ENCODE measurements at regions not wholly inside any gene's neighbourhood (a gene's known extent, or its start where the extent isn't known, plus 50 kb on each side); places are given as distances from the start of the nearest gene placed in this dataset.

DNA sequence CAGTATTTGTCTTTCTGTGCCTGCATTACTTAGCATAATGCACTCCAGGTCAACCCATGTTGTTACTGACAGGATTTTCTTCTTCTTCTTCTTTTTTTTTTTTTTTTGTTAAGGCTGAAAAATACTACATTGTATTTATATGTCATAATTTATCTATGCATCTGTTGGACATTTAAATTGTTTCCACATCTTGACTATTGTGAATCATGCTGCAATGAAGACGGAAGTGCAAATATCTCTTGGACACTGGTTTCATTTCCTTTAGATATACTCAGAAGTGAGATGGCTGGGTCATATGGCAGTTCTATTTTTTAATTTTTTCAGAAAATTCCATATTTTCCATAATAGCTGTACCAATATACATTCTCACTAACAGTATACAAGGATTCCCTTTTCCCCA is 272.7 kb upstream of the PMFBP1 start:
- DNase-seq, result no peak

DNA sequence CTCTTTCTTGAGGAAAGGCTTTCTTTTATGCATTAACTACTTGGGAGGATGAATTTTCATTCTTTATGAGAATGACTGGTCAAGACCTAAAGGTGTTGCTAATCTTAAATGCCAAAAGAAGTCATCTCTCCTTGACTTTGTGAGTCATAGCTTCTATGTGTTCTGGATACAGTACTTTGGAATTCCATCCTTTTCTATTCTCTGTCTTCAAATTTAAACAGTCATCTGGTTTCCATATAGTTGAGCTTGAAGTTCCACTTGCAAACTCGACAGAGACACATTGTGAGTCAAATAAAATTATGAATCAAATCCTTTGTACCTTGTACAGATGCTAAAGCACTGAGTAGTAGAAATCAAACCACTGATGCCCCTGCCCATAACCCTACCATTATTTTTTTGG is 271.9 kb upstream of the PMFBP1 start:
- no peak for DNase-seq

DNA sequence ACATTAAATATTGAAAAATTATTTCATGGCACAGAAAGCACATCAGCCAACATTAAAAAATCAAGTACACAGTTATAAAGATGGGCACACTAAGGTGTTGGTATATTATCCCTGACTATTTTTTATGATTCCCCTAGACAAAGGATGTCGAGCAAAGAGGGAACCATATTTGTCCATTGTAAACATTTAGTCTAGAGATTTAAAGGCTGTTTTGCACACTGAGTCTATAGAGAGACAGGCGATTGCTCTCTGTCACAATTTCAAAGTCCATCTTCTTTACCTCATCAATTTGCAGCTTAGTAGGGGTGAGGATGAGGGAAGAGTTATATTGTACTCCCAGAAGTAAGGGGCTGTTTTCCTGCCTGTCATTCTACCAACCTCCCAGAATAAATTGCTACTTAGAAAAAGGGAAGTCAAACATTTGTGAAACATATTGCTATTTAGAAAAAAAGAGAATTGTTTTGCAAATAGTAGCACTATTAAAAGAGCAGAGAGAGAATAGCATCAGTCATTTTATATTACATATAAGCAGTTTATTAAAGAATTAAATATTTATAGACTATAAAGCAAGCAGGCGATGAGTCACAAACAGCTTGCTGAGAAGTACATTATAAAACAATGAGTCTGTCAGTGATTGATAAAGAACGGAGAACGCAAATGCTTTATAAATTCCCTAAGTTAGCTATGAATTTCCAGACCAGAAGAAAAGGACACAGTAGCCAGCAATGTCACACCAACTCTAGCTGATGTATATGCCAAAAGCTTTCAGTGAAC is 270.6 kb upstream of the PMFBP1 start:
- no peak for DNase-seq

- DNase-seq, result no peak
Measured at GRCh38 chr16:72437891-72438290, 265.9 kb upstream of the PMFBP1 start.

GRCh38 chr16:72434159-72434558 is 262.2 kb upstream of the PMFBP1 start:
- DNase-seq, result no peak

DNA sequence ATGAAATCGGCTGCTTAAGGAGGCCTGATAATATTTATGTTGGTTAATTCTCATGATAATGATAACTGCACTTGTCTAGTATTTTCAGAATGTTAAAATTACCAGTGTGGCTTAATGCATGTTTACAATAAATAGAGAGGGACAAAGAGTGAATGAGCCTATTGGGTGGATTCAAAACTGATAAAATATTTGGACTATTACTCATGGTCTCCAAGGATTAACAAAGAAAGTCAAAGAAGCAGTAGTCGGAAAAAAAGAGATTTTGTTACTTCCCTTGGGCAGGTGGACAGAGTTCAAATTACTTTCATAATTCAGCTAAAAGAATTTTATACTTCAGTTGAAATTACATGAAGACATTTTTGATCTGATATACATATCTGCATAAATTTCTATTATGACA is 258.2 kb upstream of the PMFBP1 start:
- DNase-seq, result no peak

- no peak for DNase-seq
Measured at GRCh38 chr16:72429671-72430081, 257.7 kb upstream of the PMFBP1 start.

- DNase-seq, result no peak
Measured at GRCh38 chr16:72428681-72429376, 256.9 kb upstream of the PMFBP1 start.

DNA sequence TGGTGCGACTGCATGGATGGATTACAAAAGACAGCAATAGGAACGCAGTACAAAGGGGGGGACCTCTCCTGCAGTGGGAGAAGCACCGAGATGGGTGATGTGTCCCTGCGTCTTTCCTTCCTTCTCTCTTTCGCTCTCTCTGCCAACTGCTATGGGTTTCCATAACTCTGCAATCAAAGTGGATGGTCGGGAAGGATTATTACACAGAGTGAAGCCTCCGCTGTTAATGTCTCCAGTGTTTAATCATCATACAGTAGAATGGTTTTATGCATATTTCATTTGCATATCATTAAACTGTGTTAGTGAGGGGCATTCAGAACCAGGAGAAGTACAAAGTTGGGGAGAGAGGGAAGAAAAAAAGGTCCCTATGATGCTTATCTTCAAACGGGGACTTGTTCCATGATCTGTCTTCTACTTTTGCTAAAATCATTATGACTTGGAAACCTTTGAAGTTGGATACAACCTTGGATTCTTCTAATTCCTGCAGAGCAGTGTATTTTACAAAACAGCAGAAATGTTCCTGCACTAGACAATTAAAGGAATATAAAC is 255.9 kb upstream of the PMFBP1 start:
- no peak for DNase-seq

DNA sequence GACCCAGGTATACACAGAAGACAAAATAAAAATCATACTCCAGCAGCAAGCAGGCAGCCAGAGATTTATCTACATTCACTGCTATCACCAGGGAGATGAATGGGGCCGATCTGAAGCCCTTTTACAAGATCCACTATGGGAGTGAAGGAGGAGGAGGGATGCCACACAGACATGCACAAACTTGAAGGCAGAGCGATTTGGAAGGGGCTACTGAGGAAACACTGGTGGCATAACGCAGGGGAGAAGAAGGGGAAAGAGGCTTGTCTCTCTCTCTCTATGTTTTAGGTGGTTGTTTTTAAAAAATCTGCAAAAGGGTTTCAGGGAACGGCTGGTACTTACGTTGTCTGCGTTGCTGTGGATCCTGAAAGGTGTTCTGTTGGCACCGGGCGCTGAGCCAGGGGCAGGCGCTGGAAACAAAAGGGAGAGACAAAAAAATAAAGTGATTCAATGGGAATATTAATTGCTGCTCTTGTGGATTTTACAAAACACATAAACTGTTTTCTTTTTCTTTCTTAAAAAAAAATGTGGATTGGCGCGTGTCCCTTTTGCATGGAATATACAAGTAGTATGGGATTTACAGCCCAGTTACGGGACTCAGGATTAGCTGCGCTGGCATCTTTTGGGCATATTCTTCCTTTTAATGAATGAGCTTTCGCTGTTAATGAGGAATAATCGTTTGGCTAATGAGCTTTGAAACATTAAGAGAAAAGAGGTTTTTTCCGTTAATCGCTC is 255.3 kb upstream of the PMFBP1 start:
- no peak for DNase-seq

- DNase-seq, result no peak
Measured at GRCh38 chr16:72426386-72426785, 254.4 kb upstream of the PMFBP1 start.

DNA sequence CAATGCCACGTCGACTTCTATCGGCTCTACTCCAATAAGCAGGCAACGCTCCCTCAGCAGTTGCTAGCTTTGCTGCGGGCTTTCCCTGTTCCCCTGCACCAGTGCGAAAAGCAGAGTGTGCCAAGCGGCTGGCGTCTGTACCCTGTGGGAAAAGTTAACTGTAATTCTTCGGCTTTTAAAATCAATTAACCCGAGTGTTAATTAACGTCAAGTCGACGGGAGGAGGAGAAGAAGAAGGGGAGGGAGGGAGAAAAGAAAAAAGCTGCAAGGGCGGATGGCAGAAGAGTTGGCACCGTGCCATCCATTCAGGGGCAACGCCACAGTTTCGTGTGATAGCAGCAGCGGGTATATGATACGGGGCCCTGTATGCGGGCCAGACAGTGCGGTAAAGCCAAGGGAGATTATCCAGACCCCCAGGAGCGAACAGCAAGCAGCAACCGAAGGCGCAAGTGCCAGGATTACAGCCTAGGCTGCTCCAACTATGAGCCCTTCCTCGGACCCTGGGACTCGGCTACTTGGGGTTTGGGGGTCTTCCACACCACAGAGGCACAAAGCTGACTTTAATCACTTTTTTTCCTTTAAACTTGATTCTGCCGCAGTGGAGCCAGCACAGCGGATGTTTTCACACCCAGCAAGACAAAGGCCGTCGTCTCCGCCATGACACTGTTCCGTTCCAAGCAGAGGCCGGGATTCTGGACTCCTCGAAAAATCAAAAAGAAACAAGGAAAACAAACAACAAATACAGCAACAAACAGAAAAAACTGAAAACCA is 253.8 kb upstream of the PMFBP1 start:
- DNase-seq, result no peak

DNA sequence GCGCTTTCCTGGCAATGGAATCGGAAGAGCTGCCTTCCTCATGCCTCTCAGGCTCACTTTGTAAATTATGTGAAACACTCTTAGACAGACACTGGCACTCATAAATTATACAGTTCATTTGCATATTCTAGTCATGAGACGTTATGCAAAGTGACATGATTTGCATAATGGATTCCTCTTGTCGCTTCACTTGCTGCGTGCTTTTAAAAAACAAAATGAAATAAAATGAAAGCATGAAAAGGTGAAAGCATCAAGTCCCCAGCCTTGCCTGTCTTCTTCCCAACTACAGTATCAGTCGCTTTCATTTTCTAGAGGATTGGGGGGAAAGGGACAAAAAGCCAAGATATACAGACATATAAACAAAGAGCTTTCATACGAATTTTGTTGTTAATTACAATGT is 252.8 kb upstream of the PMFBP1 start:
- no peak for DNase-seq

GRCh38 chr16:72422308-72422897 is 250.4 kb upstream of the PMFBP1 start:
- DNase-seq, result no peak

DNA sequence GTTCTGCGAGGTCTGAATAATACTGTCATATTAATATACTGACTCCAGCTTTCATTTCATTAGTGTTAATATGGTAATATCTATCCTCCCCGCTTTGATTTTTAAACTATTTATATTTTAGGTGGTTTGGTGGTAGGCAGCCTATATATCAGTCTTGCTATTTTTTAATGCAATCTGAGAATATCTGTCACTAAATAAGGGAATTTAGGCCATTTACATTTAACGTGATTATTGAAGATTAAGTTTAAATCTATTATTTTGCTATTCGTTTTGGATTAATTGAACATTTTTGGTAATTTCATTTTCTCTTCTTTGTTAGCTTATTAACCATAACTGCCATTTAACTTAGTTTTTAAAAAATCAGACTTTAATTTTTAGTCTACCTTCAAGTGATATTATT is 247.7 kb upstream of the PMFBP1 start:
- DNase-seq, result no peak

DNA sequence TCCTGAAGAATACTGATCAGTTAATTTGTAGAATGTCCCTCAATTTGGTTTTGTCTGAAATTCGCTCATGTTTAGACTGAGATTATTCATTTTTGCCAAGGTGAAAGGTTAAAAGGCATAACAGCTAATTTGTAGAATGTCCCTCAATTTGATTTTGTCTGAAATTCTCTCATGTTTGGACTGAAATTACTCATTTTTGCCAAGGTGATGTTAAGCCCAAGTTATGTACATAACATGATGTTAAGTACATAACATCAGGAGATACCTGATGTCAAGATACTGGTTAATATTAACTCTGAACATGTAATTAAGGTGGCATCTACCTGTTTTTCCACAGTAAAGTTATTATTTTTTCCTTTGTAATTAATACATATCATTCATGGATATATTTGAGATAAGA is 243.4 kb upstream of the PMFBP1 start:
- no peak for DNase-seq

- DNase-seq, result no peak
Measured at GRCh38 chr16:72410492-72410891, 238.5 kb upstream of the PMFBP1 start.

DNA sequence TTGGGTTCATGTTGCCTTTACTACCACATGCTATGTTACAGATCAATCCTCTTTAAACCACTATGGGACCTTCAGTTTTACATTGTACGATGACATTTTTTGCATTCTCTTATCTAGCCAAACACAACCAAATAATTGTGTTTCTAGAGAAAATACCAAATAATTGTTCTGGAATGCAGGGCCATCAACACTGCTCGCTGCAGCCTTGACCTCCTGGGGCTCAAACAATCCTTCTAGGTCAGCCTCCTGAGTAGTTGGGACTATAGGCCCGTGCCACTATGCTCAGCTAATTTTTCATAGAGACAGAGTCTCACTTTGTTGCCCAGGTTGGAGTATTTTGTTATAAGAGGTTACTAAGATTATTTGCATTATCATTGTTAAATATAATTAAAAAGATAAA is 237.5 kb upstream of the PMFBP1 start:
- no peak for DNase-seq

DNA sequence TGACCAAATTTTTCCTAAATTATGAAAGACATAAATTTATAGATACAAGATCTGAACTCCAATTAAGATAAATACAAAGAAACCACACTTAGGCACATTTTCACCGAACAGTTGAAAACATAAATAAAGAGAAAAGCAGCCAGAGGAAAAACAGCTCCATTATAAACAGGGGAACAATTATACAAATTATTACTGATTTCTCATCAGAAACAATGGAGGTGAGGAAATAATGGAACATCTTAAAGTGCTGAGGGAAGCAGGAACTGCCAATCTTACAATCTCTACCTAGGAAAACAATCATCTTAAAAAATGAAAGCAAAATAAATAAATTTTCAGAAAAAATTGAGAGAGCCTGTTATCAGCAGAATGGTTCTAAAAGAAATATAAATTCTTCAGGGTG is 234.4 kb upstream of the PMFBP1 start:
- DNase-seq, result no peak

DNA sequence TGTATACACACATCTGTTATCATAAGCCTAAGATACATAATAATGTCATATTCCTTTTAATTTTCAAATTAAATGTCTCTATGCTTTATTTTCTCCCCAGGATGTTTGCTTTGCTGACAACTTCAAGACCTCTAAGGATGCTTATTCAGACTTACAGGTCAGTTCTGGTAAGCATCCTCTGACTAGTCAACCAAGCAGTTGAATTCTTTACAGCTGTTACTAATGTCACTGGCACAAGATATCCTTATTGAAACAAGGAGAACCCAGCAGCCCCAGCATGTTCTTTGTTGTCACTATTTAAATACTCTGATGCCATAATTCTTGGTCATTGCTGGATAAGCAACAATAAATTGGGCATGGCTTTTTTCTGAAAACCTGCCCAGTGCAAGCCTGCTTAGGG is 232.3 kb upstream of the PMFBP1 start:
- no peak for DNase-seq

DNA sequence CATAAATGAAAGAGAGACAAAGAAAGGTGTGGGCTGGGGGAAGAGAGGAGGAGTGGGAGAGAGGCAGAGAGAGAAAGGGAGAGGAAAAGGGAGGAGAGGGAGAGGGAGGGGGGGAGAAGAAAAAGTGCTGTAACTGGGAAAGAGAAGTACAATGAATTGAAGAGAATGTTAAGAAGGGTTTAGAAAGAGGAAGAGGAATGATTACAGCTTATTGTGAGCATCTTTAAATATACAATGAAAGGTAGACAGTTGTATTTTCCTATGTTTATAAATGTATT is 229.1 kb upstream of the PMFBP1 start:
- DNase-seq, result no peak

DNA sequence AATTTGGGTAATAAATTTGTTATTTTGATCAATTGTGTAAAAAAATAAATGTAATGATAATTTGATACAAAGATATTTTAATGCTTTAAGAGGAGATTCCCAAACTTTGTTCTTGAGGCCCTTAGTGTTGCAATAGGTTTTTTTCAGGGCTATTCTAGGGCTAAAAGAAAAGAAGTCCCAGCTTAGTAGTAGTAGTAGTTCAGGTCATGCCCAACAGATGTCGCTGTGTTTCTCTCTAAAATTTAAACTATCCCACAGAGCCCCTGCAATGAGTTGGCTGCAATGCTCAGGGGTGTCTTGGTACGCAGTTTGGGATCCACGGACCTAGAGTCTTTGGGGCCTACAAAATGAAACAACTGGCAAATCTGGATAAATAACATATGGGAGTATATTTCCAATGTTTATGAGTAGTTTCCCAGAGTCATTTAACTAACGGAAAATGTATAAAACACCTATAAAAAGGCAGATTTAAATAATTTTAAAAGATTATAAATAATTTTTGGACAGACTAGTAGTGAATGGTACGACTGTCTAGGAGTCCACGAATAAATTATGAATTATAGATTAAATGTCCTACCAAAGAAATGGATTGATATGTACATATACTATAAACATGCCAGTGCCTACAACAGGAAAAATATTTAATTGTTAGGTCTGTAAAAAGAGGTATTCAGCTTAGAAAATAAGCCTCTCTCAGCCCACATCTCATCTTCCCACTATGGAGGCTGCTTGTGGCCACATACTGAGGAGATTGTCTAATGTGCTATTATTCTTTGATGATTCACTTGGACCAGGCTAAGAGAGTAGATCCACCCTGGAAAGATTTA is 228.5 kb upstream of the PMFBP1 start:
- DNase-seq, result no peak

Data from activated effector memory CD4-positive, alpha-beta T cell treated with Interleukin-2 at 50 U/mL for 16 hours (primary cell).